GM23338 (cell line): ENCODE measurements at regions not wholly inside any gene's neighbourhood (a gene's known extent, or its start where the extent isn't known, plus 50 kb on each side); places are given as distances from the start of the nearest gene placed in this dataset.

Source experiments
- ATAC-seq: fragments of 200-7000 bp; cut with Tn5 transposase; 3 replicates; pipeline ENCODE4 v1.9.1; 2020
- DNase-seq: peaks from one replicate; pipeline ENCODE4 v3.0.0-alpha.2; 2015; ENCODE audit warnings: low spot score
- H2AFZ ChIP-seq: fragments of 200-600 bp; sonication (generic); 2 replicates; pipeline ENCODE4 v1.8.0; 2016; ENCODE audit warnings: antibody characterized with exemption, mild to moderate bottlenecking, moderate library complexity
- H3F3A ChIP-seq: fragments of 200-600 bp; sonication (generic); replicated peaks from 2 replicates; pipeline ENCODE4 v1.8.0; 2017; ENCODE audit warnings: antibody characterized with exemption, mixed run types, low read depth
- H3K27ac ChIP-seq: fragments of 200-600 bp; sonication (generic); 2 replicates; pipeline ENCODE4 v1.6.1; 2016; ENCODE audit warnings: low read depth
- H3K27me3 ChIP-seq: fragments of 200-600 bp; sonication (generic); 2 replicates; pipeline ENCODE4 v1.8.0; 2016; ENCODE audit warnings: mild to moderate bottlenecking, mixed run types, moderate library complexity; ENCODE audit not compliant: insufficient read depth
- H3K36me3 ChIP-seq: fragments of 200-600 bp; sonication (generic); 2 replicates; pipeline ENCODE4 v1.8.0; 2016; ENCODE audit warnings: mild to moderate bottlenecking; ENCODE audit not compliant: insufficient read depth
- H3K4me1 ChIP-seq: fragments of 200-600 bp; sonication (generic); 2 replicates; pipeline ENCODE4 v1.8.0; 2016; ENCODE audit warnings: mild to moderate bottlenecking, moderate library complexity; ENCODE audit not compliant: insufficient read depth
- H3K4me2 ChIP-seq: fragments of 200-600 bp; sonication (generic); 2 replicates; pipeline ENCODE4 v1.7.1; 2017; ENCODE audit warnings: mixed run types
- H3K4me3 ChIP-seq: fragments of 200-600 bp; sonication (generic); 2 replicates; pipeline ENCODE4 v1.6.1; 2016; ENCODE audit warnings: mixed run types
- H3K79me2 ChIP-seq: fragments of 200-600 bp; sonication (generic); replicated peaks from 2 replicates; pipeline ENCODE4 v1.8.0; 2017; ENCODE audit warnings: mild to moderate bottlenecking; ENCODE audit not compliant: insufficient read depth
- H3K9me2 ChIP-seq: fragments of 200-600 bp; sonication (generic); 2 replicates; pipeline ENCODE4 v1.8.0; 2017; ENCODE audit not compliant: insufficient read depth
- H4K20me1 ChIP-seq: fragments of 200-600 bp; sonication (generic); replicated peaks from 2 replicates; pipeline ENCODE4 v1.8.0; 2017; ENCODE audit warnings: mild to moderate bottlenecking; ENCODE audit not compliant: insufficient read depth
- H3K27ac Mint-ChIP-seq: 2 replicates; pipeline ENCODE4 v1.8.0; 2020; ENCODE audit warnings: inconsistent platforms, mild to moderate bottlenecking, moderate library complexity, mixed read lengths
- H3K27me3 Mint-ChIP-seq: 3 replicates; pipeline ENCODE4 v1.8.0; 2022; ENCODE audit warnings: low read depth, mild to moderate bottlenecking, moderate library complexity, mixed read lengths, inconsistent platforms; ENCODE audit not compliant: insufficient read depth, poor library complexity
- H3K36me3 Mint-ChIP-seq: 3 replicates; pipeline ENCODE4 v1.8.0; 2021; ENCODE audit warnings: low read depth, mild to moderate bottlenecking, inconsistent platforms, moderate library complexity, mixed read lengths
- H3K4me1 Mint-ChIP-seq: 3 replicates; pipeline ENCODE4 v1.8.0; 2020; ENCODE audit warnings: mild to moderate bottlenecking, inconsistent platforms, mixed read lengths
- H3K4me3 Mint-ChIP-seq: 3 replicates; pipeline ENCODE4 v1.8.0; 2021; ENCODE audit warnings: moderate library complexity, mild to moderate bottlenecking, inconsistent platforms, mixed read lengths
- H3K9me3 Mint-ChIP-seq: 3 replicates; pipeline ENCODE4 v1.8.0; 2020; ENCODE audit warnings: moderate library complexity, mild to moderate bottlenecking, inconsistent platforms, mixed read lengths
- CREB1 ChIP-seq: fragments of 250-450 bp; sonication (Bioruptor Pico); IDR thresholded peaks from 2 replicates; pipeline ENCODE4 v1.5.0; 2020; ENCODE audit warnings: low read depth, mild to moderate bottlenecking, moderate library complexity
- EZH2 ChIP-seq: fragments of 200-600 bp; sonication (generic); IDR thresholded peaks from one replicate; pipeline ENCODE4 v1.8.0; 2017; ENCODE audit warnings: antibody characterized with exemption, mild to moderate bottlenecking, low read depth; ENCODE audit not compliant: unreplicated experiment
- EZH2phosphoT487 ChIP-seq: fragments of 200-600 bp; sonication (generic); IDR thresholded peaks from one replicate; pipeline ENCODE4 v1.8.1; 2018; ENCODE audit warnings: antibody characterized with exemption; ENCODE audit not compliant: unreplicated experiment
- JUNB ChIP-seq: IDR thresholded peaks from one replicate; pipeline ENCODE4 v1.6.1; 2016; ENCODE audit warnings: antibody characterized with exemption; ENCODE audit not compliant: unreplicated experiment
- POLR2AphosphoS5 ChIP-seq: IDR thresholded peaks from 2 replicates; pipeline ENCODE4 v1.6.1; 2016; ENCODE audit warnings: antibody characterized with exemption, low read depth
- STAT1 ChIP-seq: IDR thresholded peaks from one replicate; pipeline ENCODE4 v1.6.1; 2016; ENCODE audit warnings: antibody characterized with exemption; ENCODE audit not compliant: unreplicated experiment
- ZNF114 ChIP-seq: fragments of 250-450 bp; sonication (Bioruptor Pico); IDR thresholded peaks from 2 replicates; pipeline ENCODE4 v1.5.0; 2020; ENCODE audit warnings: mild to moderate bottlenecking, moderate library complexity
- ZNF331 ChIP-seq: fragments of 250-450 bp; sonication (Bioruptor Pico); IDR thresholded peaks from 2 replicates; pipeline ENCODE4 v1.5.0; 2020; ENCODE audit warnings: low read depth, mild to moderate bottlenecking, moderate library complexity
- TF ChIP-seq, protein P1 (sequence below): IDR thresholded peaks from one replicate; pipeline ENCODE4 v1.6.1; 2018; ENCODE audit warnings: antibody characterized with exemption; ENCODE audit not compliant: unreplicated experiment
- TF ChIP-seq, protein P2 (sequence below): fragments of 250-450 bp; sonication (Bioruptor Pico); IDR thresholded peaks from 2 replicates; pipeline ENCODE4 v1.5.0; 2020; ENCODE audit warnings: mild to moderate bottlenecking, moderate library complexity
- TF ChIP-seq, protein P3 (sequence below), 2 experiments: fragments of 200-600 bp in 1 of 2; sonication (generic) in 1 of 2; conservative IDR thresholded peaks; 2 replicates each; pipeline versions ENCODE4 v1.5.1 to v1.6.1; 2016 to 2017; ENCODE audit warnings: antibody characterized with exemption in 2 of 2, low read depth in 2 of 2, mild to moderate bottlenecking in 2 of 2, moderate library complexity in 1 of 2

DNA sequence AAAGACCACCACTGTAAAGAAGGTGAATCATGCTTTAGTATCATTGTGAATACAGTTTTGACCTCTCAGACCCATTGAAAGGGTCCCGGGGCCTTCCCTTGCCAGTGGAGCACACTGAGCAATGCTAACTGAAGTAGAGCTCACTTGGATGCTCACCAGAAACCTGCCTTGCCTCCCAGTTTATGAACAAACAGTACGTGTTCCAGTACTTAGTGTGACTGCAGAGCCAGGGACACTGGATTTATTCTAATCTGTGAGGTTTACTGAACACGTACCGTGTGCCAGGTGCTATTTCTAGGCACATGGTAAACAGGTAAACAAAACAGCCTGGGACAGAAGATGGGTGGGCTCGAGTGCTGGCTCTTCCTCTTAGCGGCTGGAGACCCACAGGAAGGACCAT, 79.6 kb downstream of the FOXL1 start (continued):
- TF ChIP-seq CREB1 (CRISPR knock-in tag) (no peak), EZH2 (no peak), EZH2phosphoT487 (no peak), POLR2AphosphoS5 (no peak)
- TF ChIP-seq, protein P1, sequence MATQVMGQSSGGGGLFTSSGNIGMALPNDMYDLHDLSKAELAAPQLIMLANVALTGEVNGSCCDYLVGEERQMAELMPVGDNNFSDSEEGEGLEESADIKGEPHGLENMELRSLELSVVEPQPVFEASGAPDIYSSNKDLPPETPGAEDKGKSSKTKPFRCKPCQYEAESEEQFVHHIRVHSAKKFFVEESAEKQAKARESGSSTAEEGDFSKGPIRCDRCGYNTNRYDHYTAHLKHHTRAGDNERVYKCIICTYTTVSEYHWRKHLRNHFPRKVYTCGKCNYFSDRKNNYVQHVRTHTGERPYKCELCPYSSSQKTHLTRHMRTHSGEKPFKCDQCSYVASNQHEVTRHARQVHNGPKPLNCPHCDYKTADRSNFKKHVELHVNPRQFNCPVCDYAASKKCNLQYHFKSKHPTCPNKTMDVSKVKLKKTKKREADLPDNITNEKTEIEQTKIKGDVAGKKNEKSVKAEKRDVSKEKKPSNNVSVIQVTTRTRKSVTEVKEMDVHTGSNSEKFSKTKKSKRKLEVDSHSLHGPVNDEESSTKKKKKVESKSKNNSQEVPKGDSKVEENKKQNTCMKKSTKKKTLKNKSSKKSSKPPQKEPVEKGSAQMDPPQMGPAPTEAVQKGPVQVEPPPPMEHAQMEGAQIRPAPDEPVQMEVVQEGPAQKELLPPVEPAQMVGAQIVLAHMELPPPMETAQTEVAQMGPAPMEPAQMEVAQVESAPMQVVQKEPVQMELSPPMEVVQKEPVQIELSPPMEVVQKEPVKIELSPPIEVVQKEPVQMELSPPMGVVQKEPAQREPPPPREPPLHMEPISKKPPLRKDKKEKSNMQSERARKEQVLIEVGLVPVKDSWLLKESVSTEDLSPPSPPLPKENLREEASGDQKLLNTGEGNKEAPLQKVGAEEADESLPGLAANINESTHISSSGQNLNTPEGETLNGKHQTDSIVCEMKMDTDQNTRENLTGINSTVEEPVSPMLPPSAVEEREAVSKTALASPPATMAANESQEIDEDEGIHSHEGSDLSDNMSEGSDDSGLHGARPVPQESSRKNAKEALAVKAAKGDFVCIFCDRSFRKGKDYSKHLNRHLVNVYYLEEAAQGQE, result no peak

DNA sequence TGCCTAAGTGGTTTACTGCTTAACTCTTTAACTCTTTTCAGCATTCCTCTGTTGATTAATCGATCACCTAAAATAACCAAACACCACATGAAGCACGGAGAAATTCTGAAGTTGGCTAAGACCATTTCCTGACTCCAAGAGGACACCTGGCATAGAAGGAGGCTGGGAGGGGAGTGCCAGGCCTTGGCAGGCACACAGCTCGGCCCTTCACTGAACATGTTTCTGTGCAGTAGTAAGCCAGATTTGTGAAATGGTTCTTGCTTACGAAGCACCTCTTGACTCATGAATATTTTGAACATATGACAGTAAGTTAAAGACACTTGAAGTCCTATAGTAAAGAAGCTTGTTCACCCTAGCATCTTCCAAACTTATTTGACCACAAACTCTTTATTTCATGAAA, 82.3 kb downstream of the FOXL1 start:
- H3K27me3 ChIP-seq, result no peaks in the 10 kb centered on the region
- H2AFZ ChIP-seq, result no peak overlapping the region
- Mint-ChIP-seq H3K27ac (no peak overlapping the region), H3K27me3 (no peaks in the 10 kb centered on the region), H3K36me3 (no peaks in the 10 kb centered on the region), H3K9me3 (no peaks in the 10 kb centered on the region; the same call in 2 of the 3 replicates), H3K4me1 (peaks cover 5% of the 10 kb centered on the region; the same call in 2 of the 3 replicates), H3K4me3 (no peak overlapping the region)
- H3K4me1 ChIP-seq, result no peaks in the 10 kb centered on the region
- H3F3A ChIP-seq, result no peaks in the 10 kb centered on the region
- H3K27ac ChIP-seq, result no peak overlapping the region
- no peaks in the 10 kb centered on the region for H3K79me2 ChIP-seq
- ATAC-seq (no peak), DNase-seq (no peak)
- H3K9me2 ChIP-seq, result 0 out of 2 replicates have a peak, but pooled peaks cover 3% of the 10 kb centered on the region
- H4K20me1 ChIP-seq, result no peaks in the 10 kb centered on the region
- H3K4me3 ChIP-seq, result no peak overlapping the region
- H3K4me2 ChIP-seq, result no peak overlapping the region
- H3K36me3 ChIP-seq, result no peaks in the 10 kb centered on the region
- TF ChIP-seq JUNB (no peak), STAT1 (no peak), ZNF114 (CRISPR knock-in tag) (no peak), ZNF331 (CRISPR knock-in tag) (no peak)
- TF ChIP-seq, protein P1, result no peak
- TF ChIP-seq, protein P2, sequence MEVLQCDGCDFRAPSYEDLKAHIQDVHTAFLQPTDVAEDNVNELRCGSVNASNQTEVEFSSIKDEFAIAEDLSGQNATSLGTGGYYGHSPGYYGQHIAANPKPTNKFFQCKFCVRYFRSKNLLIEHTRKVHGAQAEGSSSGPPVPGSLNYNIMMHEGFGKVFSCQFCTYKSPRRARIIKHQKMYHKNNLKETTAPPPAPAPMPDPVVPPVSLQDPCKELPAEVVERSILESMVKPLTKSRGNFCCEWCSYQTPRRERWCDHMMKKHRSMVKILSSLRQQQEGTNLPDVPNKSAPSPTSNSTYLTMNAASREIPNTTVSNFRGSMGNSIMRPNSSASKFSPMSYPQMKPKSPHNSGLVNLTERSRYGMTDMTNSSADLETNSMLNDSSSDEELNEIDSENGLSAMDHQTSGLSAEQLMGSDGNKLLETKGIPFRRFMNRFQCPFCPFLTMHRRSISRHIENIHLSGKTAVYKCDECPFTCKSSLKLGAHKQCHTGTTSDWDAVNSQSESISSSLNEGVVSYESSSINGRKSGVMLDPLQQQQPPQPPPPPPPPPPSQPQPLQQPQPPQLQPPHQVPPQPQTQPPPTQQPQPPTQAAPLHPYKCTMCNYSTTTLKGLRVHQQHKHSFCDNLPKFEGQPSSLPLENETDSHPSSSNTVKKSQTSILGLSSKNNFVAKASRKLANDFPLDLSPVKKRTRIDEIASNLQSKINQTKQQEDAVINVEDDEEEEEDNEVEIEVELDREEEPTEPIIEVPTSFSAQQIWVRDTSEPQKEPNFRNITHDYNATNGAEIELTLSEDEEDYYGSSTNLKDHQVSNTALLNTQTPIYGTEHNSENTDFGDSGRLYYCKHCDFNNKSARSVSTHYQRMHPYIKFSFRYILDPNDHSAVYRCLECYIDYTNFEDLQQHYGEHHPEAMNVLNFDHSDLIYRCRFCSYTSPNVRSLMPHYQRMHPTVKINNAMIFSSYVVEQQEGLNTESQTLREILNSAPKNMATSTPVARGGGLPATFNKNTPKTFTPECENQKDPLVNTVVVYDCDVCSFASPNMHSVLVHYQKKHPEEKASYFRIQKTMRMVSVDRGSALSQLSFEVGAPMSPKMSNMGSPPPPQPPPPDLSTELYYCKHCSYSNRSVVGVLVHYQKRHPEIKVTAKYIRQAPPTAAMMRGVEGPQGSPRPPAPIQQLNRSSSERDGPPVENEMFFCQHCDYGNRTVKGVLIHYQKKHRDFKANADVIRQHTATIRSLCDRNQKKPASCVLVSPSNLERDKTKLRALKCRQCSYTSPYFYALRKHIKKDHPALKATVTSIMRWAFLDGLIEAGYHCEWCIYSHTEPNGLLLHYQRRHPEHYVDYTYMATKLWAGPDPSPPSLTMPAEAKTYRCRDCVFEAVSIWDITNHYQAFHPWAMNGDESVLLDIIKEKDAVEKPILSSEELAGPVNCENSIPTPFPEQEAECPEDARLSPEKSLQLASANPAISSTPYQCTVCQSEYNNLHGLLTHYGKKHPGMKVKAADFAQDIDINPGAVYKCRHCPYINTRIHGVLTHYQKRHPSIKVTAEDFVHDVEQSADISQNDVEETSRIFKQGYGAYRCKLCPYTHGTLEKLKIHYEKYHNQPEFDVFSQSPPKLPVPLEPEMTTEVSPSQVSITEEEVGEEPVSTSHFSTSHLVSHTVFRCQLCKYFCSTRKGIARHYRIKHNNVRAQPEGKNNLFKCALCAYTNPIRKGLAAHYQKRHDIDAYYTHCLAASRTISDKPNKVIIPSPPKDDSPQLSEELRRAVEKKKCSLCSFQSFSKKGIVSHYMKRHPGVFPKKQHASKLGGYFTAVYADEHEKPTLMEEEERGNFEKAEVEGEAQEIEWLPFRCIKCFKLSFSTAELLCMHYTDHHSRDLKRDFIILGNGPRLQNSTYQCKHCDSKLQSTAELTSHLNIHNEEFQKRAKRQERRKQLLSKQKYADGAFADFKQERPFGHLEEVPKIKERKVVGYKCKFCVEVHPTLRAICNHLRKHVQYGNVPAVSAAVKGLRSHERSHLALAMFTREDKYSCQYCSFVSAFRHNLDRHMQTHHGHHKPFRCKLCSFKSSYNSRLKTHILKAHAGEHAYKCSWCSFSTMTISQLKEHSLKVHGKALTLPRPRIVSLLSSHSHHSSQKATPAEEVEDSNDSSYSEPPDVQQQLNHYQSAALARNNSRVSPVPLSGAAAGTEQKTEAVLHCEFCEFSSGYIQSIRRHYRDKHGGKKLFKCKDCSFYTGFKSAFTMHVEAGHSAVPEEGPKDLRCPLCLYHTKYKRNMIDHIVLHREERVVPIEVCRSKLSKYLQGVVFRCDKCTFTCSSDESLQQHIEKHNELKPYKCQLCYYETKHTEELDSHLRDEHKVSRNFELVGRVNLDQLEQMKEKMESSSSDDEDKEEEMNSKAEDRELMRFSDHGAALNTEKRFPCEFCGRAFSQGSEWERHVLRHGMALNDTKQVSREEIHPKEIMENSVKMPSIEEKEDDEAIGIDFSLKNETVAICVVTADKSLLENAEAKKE, result no peak
- TF ChIP-seq, protein P3, sequence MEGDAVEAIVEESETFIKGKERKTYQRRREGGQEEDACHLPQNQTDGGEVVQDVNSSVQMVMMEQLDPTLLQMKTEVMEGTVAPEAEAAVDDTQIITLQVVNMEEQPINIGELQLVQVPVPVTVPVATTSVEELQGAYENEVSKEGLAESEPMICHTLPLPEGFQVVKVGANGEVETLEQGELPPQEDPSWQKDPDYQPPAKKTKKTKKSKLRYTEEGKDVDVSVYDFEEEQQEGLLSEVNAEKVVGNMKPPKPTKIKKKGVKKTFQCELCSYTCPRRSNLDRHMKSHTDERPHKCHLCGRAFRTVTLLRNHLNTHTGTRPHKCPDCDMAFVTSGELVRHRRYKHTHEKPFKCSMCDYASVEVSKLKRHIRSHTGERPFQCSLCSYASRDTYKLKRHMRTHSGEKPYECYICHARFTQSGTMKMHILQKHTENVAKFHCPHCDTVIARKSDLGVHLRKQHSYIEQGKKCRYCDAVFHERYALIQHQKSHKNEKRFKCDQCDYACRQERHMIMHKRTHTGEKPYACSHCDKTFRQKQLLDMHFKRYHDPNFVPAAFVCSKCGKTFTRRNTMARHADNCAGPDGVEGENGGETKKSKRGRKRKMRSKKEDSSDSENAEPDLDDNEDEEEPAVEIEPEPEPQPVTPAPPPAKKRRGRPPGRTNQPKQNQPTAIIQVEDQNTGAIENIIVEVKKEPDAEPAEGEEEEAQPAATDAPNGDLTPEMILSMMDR (conservative IDR thresholded peaks at IDR 0.05; ENCODE audit: low read depth in 2 of 2), result no peak
